H1 (cell line): ENCODE measurements at regions not wholly inside any gene's neighbourhood (a gene's known extent, or its start where the extent isn't known, plus 50 kb on each side); places are given as distances from the start of the nearest gene placed in this dataset.

ENCODE experiments used
- CTCF ChIA-PET: fragments of 300-600 bp; sonication (Branson Sonifier 250); formaldehyde crosslinking; loops from one replicate; lab custom pipeline; 2021; ENCODE audit not compliant: partially characterized antibody; lab: Charles Lee
- POLR2A ChIA-PET: fragments of 300-600 bp; sonication (Branson Sonifier 250); formaldehyde crosslinking; loops from one replicate; lab custom pipeline; 2021; ENCODE audit warnings: inconsistent platforms; ENCODE audit not compliant: partially characterized antibody; lab: Charles Lee
- DNase-seq, 2 experiments: peaks; one replicate each; pipeline versions ENCODE4 v3.0.0 to v3.0.0-alpha.2; 2010 to 2022; ENCODE audit warnings: low spot score in 2 of 2, low read depth in 1 of 2, mixed read lengths in 1 of 2
- FAIRE-seq: peaks from 2 replicates; lab custom pipeline; 2011; peaks lifted over from hg19 to GRCh38; lab: Jason Lieb, UNC
- H2AFZ ChIP-seq: 2 replicates; pipeline ENCODE4 v1.8.1; 2012; ENCODE audit warnings: low read length, inconsistent platforms
- H2AK5ac ChIP-seq: 2 replicates; pipeline ENCODE4 v1.6.1; 2013; ENCODE audit warnings: low read depth, low read length
- H2BK120ac ChIP-seq: replicated peaks from 2 replicates; pipeline ENCODE3; 2013; ENCODE audit warnings: low read depth, low read length, inconsistent platforms
- H2BK12ac ChIP-seq: 2 replicates; pipeline ENCODE4 v1.6.1; 2013; ENCODE audit warnings: low read depth, low read length
- H2BK15ac ChIP-seq: 2 replicates; pipeline ENCODE4 v1.6.1; 2013; ENCODE audit warnings: low read length
- H2BK20ac ChIP-seq: 2 replicates; pipeline ENCODE4 v1.6.1; 2013; ENCODE audit warnings: low read length
- H2BK5ac ChIP-seq: 2 replicates; pipeline ENCODE4 v1.6.1; 2013; ENCODE audit warnings: low read depth, low read length
- H3K14ac ChIP-seq: 2 replicates; pipeline ENCODE4 v1.6.1; 2013; ENCODE audit warnings: inconsistent platforms; ENCODE audit not compliant: insufficient read length
- H3K18ac ChIP-seq: 2 replicates; pipeline ENCODE4 v1.6.1; 2013; ENCODE audit warnings: low read length; ENCODE audit errors: extremely low read depth
- H3K23ac ChIP-seq: 2 replicates; pipeline ENCODE4 v1.6.1; 2013; ENCODE audit warnings: inconsistent platforms; ENCODE audit not compliant: insufficient read length
- H3K23me2 ChIP-seq: 2 replicates; pipeline ENCODE4 v1.6.1; 2013; ENCODE audit warnings: low read depth, low read length
- H3K27ac ChIP-seq: 2 replicates; pipeline ENCODE4 v1.6.1; 2011; ENCODE audit warnings: low read depth, low read length, inconsistent platforms
- H3K27me3 ChIP-seq, 4 experiments: replicated peaks in 1 of 4; 1 replicate in 1 of 4; 2 replicates in 3 of 4; pipeline versions ENCODE4 v1.6.1 to v1.8.1; 2011 to 2013; ENCODE audit warnings: low read length in 3 of 4, mild to moderate bottlenecking in 3 of 4, inconsistent platforms in 2 of 4, mixed read lengths in 2 of 4, moderate library complexity in 1 of 4; ENCODE audit not compliant: control insufficient read depth in 3 of 4, insufficient read depth in 3 of 4; ENCODE audit errors: extremely low read depth in 1 of 4
- H3K36me3 ChIP-seq, 4 experiments: 2 replicates each; pipeline versions ENCODE4 v1.6.1 to v1.8.1; 2011 to 2013; ENCODE audit warnings: mild to moderate bottlenecking in 4 of 4, low read length in 3 of 4, moderate library complexity in 2 of 4, control low read depth in 1 of 4, inconsistent platforms in 1 of 4; ENCODE audit not compliant: insufficient read depth in 4 of 4, control insufficient read depth in 2 of 4
- H3K4ac ChIP-seq: replicated peaks from 2 replicates; pipeline ENCODE3; 2013; ENCODE audit warnings: low read length, low read depth, mixed read lengths, inconsistent platforms; ENCODE audit not compliant: insufficient read length
- H3K4me1 ChIP-seq, 4 experiments: replicated peaks in 1 of 4; 1 replicate in 1 of 4; 2 replicates in 3 of 4; pipeline versions ENCODE4 v1.6.1 to v1.8.1; 2011 to 2013; ENCODE audit warnings: low read length in 3 of 4, inconsistent platforms in 2 of 4, mixed read lengths in 1 of 4; ENCODE audit not compliant: insufficient read depth in 4 of 4, control insufficient read depth in 3 of 4
- H3K4me2 ChIP-seq, 2 experiments: 2 replicates each; pipeline versions ENCODE4 v1.6.1 to v1.8.1; 2011 to 2013; ENCODE audit warnings: low read depth in 2 of 2, low read length in 2 of 2, control low read depth in 1 of 2, inconsistent platforms in 1 of 2, mild to moderate bottlenecking in 1 of 2; ENCODE audit not compliant: insufficient read depth in 1 of 2
- H3K4me3 ChIP-seq, 4 experiments: fragments of 200-600, 300-600 bp in 1 of 4; sonication (generic), shearing (Covaris generic), sonication (Bioruptor Twin) in 1 of 4; 2 replicates each; pipeline versions ENCODE4 v1.5.1 to v1.8.1; 2011 to 2016; ENCODE audit warnings: low read length in 4 of 4, low read depth in 3 of 4, control low read depth in 2 of 4, inconsistent platforms in 2 of 4, mild to moderate bottlenecking in 2 of 4, mixed read lengths in 1 of 4, moderate library complexity in 1 of 4; ENCODE audit not compliant: insufficient read depth in 2 of 4; ENCODE audit errors: extremely low read depth in 1 of 4
- H3K56ac ChIP-seq: replicated peaks from 2 replicates; pipeline ENCODE3; 2013; ENCODE audit warnings: low read depth, mild to moderate bottlenecking, mixed read lengths, low read length, inconsistent platforms; ENCODE audit not compliant: insufficient read length
- H3K79me1 ChIP-seq: 2 replicates; pipeline ENCODE4 v1.6.1; 2013; ENCODE audit warnings: low read depth, low read length, control low read depth
- H3K79me2 ChIP-seq, 2 experiments: 2 replicates each; pipeline versions ENCODE4 v1.6.1 to v1.8.1; 2012 to 2013; ENCODE audit warnings: low read length in 2 of 2, mild to moderate bottlenecking in 2 of 2, inconsistent platforms in 1 of 2; ENCODE audit not compliant: insufficient read depth in 2 of 2, control insufficient read depth in 1 of 2
- H3K9ac ChIP-seq, 4 experiments: replicated peaks in 1 of 4; 1 replicate in 1 of 4; 2 replicates in 3 of 4; pipeline versions ENCODE4 v1.6.1 to v1.8.1; 2011 to 2013; ENCODE audit warnings: low read depth in 3 of 4, low read length in 3 of 4, control low read depth in 2 of 4, mild to moderate bottlenecking in 2 of 4, moderate library complexity in 2 of 4, inconsistent platforms in 1 of 4; ENCODE audit errors: extremely low read depth in 1 of 4
- H3K9me3 ChIP-seq, 2 experiments: 2 replicates each; pipeline versions ENCODE4 v1.6.1 to v1.8.1; 2012 to 2013; ENCODE audit warnings: mild to moderate bottlenecking in 2 of 2, moderate library complexity in 2 of 2, control low read depth in 1 of 2, inconsistent platforms in 1 of 2, low read depth in 1 of 2, low read length in 1 of 2, mixed read lengths in 1 of 2; ENCODE audit not compliant: insufficient read depth in 2 of 2
- H4K20me1 ChIP-seq, 2 experiments: replicated peaks in 1 of 2; 2 replicates each; pipeline versions ENCODE3 to v1.8.1; 2011 to 2013; ENCODE audit warnings: inconsistent platforms in 2 of 2, low read length in 2 of 2, mild to moderate bottlenecking in 1 of 2; ENCODE audit not compliant: insufficient read depth in 2 of 2, control insufficient read depth in 1 of 2
- H4K5ac ChIP-seq: 2 replicates; pipeline ENCODE4 v1.6.1; 2013; ENCODE audit warnings: low read length, low read depth, mixed read lengths, inconsistent platforms; ENCODE audit not compliant: insufficient read length
- H4K8ac ChIP-seq: 2 replicates; pipeline ENCODE4 v1.8.0; 2013; ENCODE audit warnings: mild to moderate bottlenecking, moderate library complexity, low read length, inconsistent platforms; ENCODE audit not compliant: insufficient read depth; ENCODE audit errors: extremely low read depth
- H4K91ac ChIP-seq: replicated peaks from 2 replicates; pipeline ENCODE3; 2013; ENCODE audit warnings: low read length, mixed read lengths, inconsistent platforms; ENCODE audit not compliant: insufficient read length
- CHD1 ChIP-seq: IDR thresholded peaks from 2 replicates; pipeline ENCODE4 v1.6.1; 2012; ENCODE audit warnings: low read depth, low read length, improper control_type of control experiment
- CREB1 ChIP-seq: IDR thresholded peaks from 2 replicates; pipeline ENCODE4 v1.6.1; 2012; ENCODE audit warnings: inconsistent platforms
- EGR1 ChIP-seq: IDR thresholded peaks from 2 replicates; pipeline ENCODE4 v1.6.1; 2011; ENCODE audit warnings: low read depth, low read length, borderline replicate concordance
- GTF2F1 ChIP-seq: IDR thresholded peaks from 2 replicates; pipeline ENCODE4 v1.6.1; 2012; ENCODE audit warnings: low read depth, low read length, improper control_type of control experiment, borderline replicate concordance
- NANOG ChIP-seq: IDR thresholded peaks from 2 replicates; pipeline ENCODE4 v1.6.1; 2011; ENCODE audit warnings: low read length, low read depth, mild to moderate bottlenecking, inconsistent platforms; ENCODE audit not compliant: insufficient read depth, poor library complexity, severe bottlenecking
- NRF1 ChIP-seq: IDR thresholded peaks from 2 replicates; pipeline ENCODE4 v1.6.1; 2011; ENCODE audit warnings: mild to moderate bottlenecking, low read depth, low read length, improper control_type of control experiment
- PHF8 ChIP-seq: fragments of 200-600 bp; sonication (generic); conservative IDR thresholded peaks from 2 replicates; pipeline ENCODE4 v1.7.1; 2012; ENCODE audit warnings: low read depth, mild to moderate bottlenecking, inconsistent platforms, low read length, moderate library complexity
- POU5F1 ChIP-seq: IDR thresholded peaks from 2 replicates; pipeline ENCODE4 v1.6.1; 2011; ENCODE audit warnings: low read depth, mild to moderate bottlenecking, low read length, moderate library complexity
- RXRA ChIP-seq: IDR thresholded peaks from 2 replicates; pipeline ENCODE4 v1.6.1; 2011; ENCODE audit warnings: low read depth, mild to moderate bottlenecking, low read length, moderate library complexity; ENCODE audit not compliant: insufficient read depth
- SAP30 ChIP-seq: fragments of 300-600 bp; sonication (generic); IDR thresholded peaks from 2 replicates; pipeline ENCODE4 v1.7.1; 2012; ENCODE audit warnings: low read length, moderate library complexity, mild to moderate bottlenecking, inconsistent platforms; ENCODE audit not compliant: insufficient read depth, insufficient replicate concordance
- SIN3A ChIP-seq, 2 experiments: IDR thresholded peaks in 1 of 2; conservative IDR thresholded peaks in 1 of 2; 2 replicates each; pipeline ENCODE4 v1.6.1; 2011 to 2012; ENCODE audit warnings: low read length in 2 of 2, improper control_type of control experiment in 1 of 2, low read depth in 1 of 2, mild to moderate bottlenecking in 1 of 2
- SP1 ChIP-seq: IDR thresholded peaks from 2 replicates; pipeline ENCODE4 v1.6.1; 2011; ENCODE audit warnings: low read depth, low read length
- SRF ChIP-seq: IDR thresholded peaks from 2 replicates; pipeline ENCODE4 v1.6.1; 2011; ENCODE audit warnings: mild to moderate bottlenecking, low read depth, low read length, moderate library complexity
- YY1 ChIP-seq: IDR thresholded peaks from 2 replicates; pipeline ENCODE4 v1.6.1; 2011; ENCODE audit warnings: low read depth, mild to moderate bottlenecking, low read length
- WGBS, 2 experiments: shearing (Covaris generic) in 1 of 2; methylation state at CpG; one replicate each; pipeline versions ENCODE4 v1.1.6 to v1.1.7; 2013 to 2015; ENCODE audit warnings: low lambda C conversion rate in 2 of 2, mixed read lengths in 2 of 2, inconsistent platforms in 1 of 2, low coverage in 1 of 2, missing lambda C conversion rate in 1 of 2; ENCODE audit not compliant: insufficient replicate concordance in 2 of 2, insufficient coverage in 1 of 2, insufficient read length in 1 of 2; ENCODE audit errors: extremely low coverage in 1 of 2, missing lambda C conversion rate in 1 of 2; 5-methylcytosine and 5-hydroxymethylcytosine counted together
- TF ChIP-seq, protein P1 (sequence below): IDR thresholded peaks from 2 replicates; pipeline ENCODE4 v1.6.1; 2012; ENCODE audit warnings: inconsistent platforms

DNA sequence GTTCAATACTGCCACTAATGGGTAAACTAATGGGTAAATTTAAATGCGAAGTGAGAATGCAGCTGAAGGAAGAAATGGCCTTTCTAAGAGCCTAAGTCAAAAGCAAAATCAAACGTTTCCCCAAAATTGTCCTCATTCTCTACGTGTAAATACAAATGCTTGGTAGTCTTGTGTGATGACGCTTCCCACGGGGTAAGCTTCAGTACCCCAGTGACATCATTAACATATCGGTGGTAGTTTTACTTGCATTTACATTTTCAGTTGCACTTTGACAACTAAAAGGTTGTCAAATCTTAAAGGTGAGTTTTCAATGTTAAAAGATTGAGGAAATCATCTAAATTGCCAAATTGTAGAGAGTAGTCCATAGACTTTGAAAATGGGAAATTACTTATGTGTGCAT lies 550.7 kb upstream of the CCNG1 start:
- no peak overlapping the region for H2BK20ac ChIP-seq
- no peaks in the 10 kb centered on the region for H3K27me3 ChIP-seq
- H3K4me3 ChIP-seq, result no peak overlapping the region
- H3K4me1 ChIP-seq, result no peaks in the 10 kb centered on the region; a peak in 1 of 7 replicates
- H4K5ac ChIP-seq, result no peak overlapping the region
- no peak overlapping the region for H3K56ac ChIP-seq
- H3K79me2 ChIP-seq, result no peaks in the 10 kb centered on the region
- H2AFZ ChIP-seq, result no peak overlapping the region
- H4K8ac ChIP-seq, result no peak overlapping the region
- H4K20me1 ChIP-seq, result no peaks in the 10 kb centered on the region
- no peak overlapping the region for H2AK5ac ChIP-seq
- no peak overlapping the region for H3K14ac ChIP-seq
- no peak overlapping the region for H3K18ac ChIP-seq
- no peak overlapping the region for H3K27ac ChIP-seq
- peaks cover 0 to 4% of the 10 kb centered on the region in 2 experiments; a peak in 1 of 4 replicates for H3K9me3 ChIP-seq
- H2BK12ac ChIP-seq, result no peak overlapping the region
- ChIA-PET CTCF (no interaction called here), POLR2A (no interaction called here)
- FAIRE-seq (no peak), DNase-seq (no peak)
- 65% methylated on average over 6 of the region's 6 CpGs; no CpG with 5 or more reads in 1 of the 2 experiments for WGBS, 2 experiments
- H3K9ac ChIP-seq, result no peak overlapping the region
- H2BK15ac ChIP-seq, result no peak overlapping the region
- H2BK120ac ChIP-seq, result no peak overlapping the region
- no peak overlapping the region for H2BK5ac ChIP-seq
- no peaks in the 10 kb centered on the region for H3K23me2 ChIP-seq
- no peak overlapping the region for H4K91ac ChIP-seq
- H3K23ac ChIP-seq, result no peak overlapping the region
- no peak overlapping the region for H3K4me2 ChIP-seq
- H3K4ac ChIP-seq, result no peak overlapping the region
- H3K79me1 ChIP-seq, result no peaks in the 10 kb centered on the region
- no peaks in the 10 kb centered on the region for H3K36me3 ChIP-seq
- TF ChIP-seq SRF (no peak), GTF2F1 (no peak), SIN3A (conservative IDR thresholded peaks at IDR 0.05 in 1 of 2, IDR thresholded peaks at IDR 0.05 in 1 of 2; ENCODE audit: low read depth in 1 of 2, low read length in 2 of 2) (no peak), NRF1 (no peak), POU5F1 (no peak), CREB1 (no peak), RXRA (no peak), YY1 (no peak), PHF8 (no peak), EGR1 (no peak), CHD1 (no peak), SP1 (no peak), NANOG (no peak), SAP30 (no peak)
- TF ChIP-seq, protein P1, sequence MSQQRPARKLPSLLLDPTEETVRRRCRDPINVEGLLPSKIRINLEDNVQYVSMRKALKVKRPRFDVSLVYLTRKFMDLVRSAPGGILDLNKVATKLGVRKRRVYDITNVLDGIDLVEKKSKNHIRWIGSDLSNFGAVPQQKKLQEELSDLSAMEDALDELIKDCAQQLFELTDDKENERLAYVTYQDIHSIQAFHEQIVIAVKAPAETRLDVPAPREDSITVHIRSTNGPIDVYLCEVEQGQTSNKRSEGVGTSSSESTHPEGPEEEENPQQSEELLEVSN, result no peak
